Neural progenitor cell (in vitro differentiated cells): ENCODE measurements at regions not wholly inside any gene's neighbourhood (a gene's known extent, or its start where the extent isn't known, plus 50 kb on each side); places are given as distances from the start of the nearest gene placed in this dataset.

Source experiments
- DNase-seq: peaks from one replicate; pipeline ENCODE4 v3.0.0-alpha.2; 2016; ENCODE audit warnings: low spot score
- H2AFZ ChIP-seq: fragments of 200-600 bp; sonication (generic); replicated peaks from 2 replicates; pipeline ENCODE4 v1.6.1; 2016; ENCODE audit warnings: antibody characterized with exemption
- H3F3A ChIP-seq: fragments of 200-600 bp; sonication (generic); 2 replicates; pipeline ENCODE4 v1.6.1; 2016; ENCODE audit warnings: antibody characterized with exemption, low read depth
- H3K27ac ChIP-seq: fragments of 200-600 bp; sonication (generic); 2 replicates; pipeline ENCODE4 v1.5.1; 2016; ENCODE audit warnings: mild to moderate bottlenecking
- H3K27me3 ChIP-seq: fragments of 200-600 bp; sonication (generic); 2 replicates; pipeline ENCODE4 v1.6.1; 2016; ENCODE audit warnings: mild to moderate bottlenecking, moderate library complexity
- H3K36me3 ChIP-seq: fragments of 200-600 bp; sonication (generic); 2 replicates; pipeline ENCODE4 v1.5.1; 2016
- H3K4me1 ChIP-seq: fragments of 200-600 bp; sonication (generic); 2 replicates; pipeline ENCODE4 v1.6.1; 2016; ENCODE audit warnings: mixed run types
- H3K4me2 ChIP-seq: fragments of 200-600 bp; sonication (generic); 2 replicates; pipeline ENCODE4 v1.6.1; 2016
- H3K4me3 ChIP-seq: fragments of 200-600 bp; sonication (generic); 2 replicates; pipeline ENCODE4 v1.5.1; 2016
- H3K79me2 ChIP-seq: fragments of 200-600 bp; sonication (generic); 2 replicates; pipeline ENCODE4 v1.6.1; 2016; ENCODE audit warnings: low read depth
- H3K9ac ChIP-seq: fragments of 200-600 bp; sonication (generic); 2 replicates; pipeline ENCODE4 v1.6.1; 2016
- H3K9me3 ChIP-seq: fragments of 200-600 bp; sonication (generic); 2 replicates; pipeline ENCODE4 v1.5.1; 2016; ENCODE audit warnings: low read depth
- H4K20me1 ChIP-seq: fragments of 200-600 bp; sonication (generic); 2 replicates; pipeline ENCODE4 v1.6.1; 2016; ENCODE audit warnings: low read depth
- H3K27ac Mint-ChIP-seq: 3 replicates; pipeline ENCODE4 v1.8.0; 2021; ENCODE audit warnings: mixed read lengths
- H3K27me3 Mint-ChIP-seq: 2 replicates; pipeline ENCODE4 v1.8.0; 2022; ENCODE audit warnings: low read depth, mild to moderate bottlenecking, inconsistent platforms, moderate library complexity, mixed read lengths; ENCODE audit not compliant: insufficient read depth
- H3K36me3 Mint-ChIP-seq: 3 replicates; pipeline ENCODE4 v1.8.0; 2021; ENCODE audit warnings: mixed read lengths
- H3K4me1 Mint-ChIP-seq: 3 replicates; pipeline ENCODE4 v1.8.0; 2021; ENCODE audit warnings: mixed read lengths
- H3K4me3 Mint-ChIP-seq: 3 replicates; pipeline ENCODE4 v1.8.0; 2021; ENCODE audit warnings: mild to moderate bottlenecking, moderate library complexity, mixed read lengths
- H3K9me3 Mint-ChIP-seq: 3 replicates; pipeline ENCODE4 v1.8.0; 2020; ENCODE audit warnings: mixed read lengths
- CTCF ChIP-seq: fragments of 200-600 bp; sonication (generic); IDR thresholded peaks from 2 replicates; pipeline ENCODE4 v1.5.1; 2017; ENCODE audit warnings: antibody characterized with exemption, mild to moderate bottlenecking
- EZH2 ChIP-seq: fragments of 200-600 bp; sonication (generic); IDR thresholded peaks from 2 replicates; pipeline ENCODE4 v1.6.1; 2017; ENCODE audit warnings: antibody characterized with exemption, mild to moderate bottlenecking, moderate library complexity
- EZH2phosphoT487 ChIP-seq: fragments of 200-600 bp; sonication (generic); IDR thresholded peaks from 2 replicates; pipeline ENCODE4 v1.6.1; 2017; ENCODE audit warnings: antibody characterized with exemption

GRCh38 chr5:96218653-96219052, 214.4 kb downstream of the PCSK1 start:
- H3K9me3 Mint-ChIP-seq, result no peaks in the 10 kb centered on the region
- Histone ChIP-seq H3K9me3 (no peaks in the 10 kb centered on the region), H4K20me1 (no peaks in the 10 kb centered on the region), H3K79me2 (no peaks in the 10 kb centered on the region), H3K4me1 (no peaks in the 10 kb centered on the region), H3K9ac (no peak overlapping the region), H2AFZ (no peak overlapping the region), H3K27me3 (no peaks in the 10 kb centered on the region), H3K4me2 (no peak overlapping the region), H3F3A (no peaks in the 10 kb centered on the region), H3K27ac (no peak overlapping the region), H3K4me3 (no peak overlapping the region), H3K36me3 (no peaks in the 10 kb centered on the region)
- peaks cover 7% of the 10 kb centered on the region for H3K4me1 Mint-ChIP-seq
- H3K27ac Mint-ChIP-seq, result no peak overlapping the region
- no peak overlapping the region for H3K4me3 Mint-ChIP-seq
- no peak for DNase-seq
- no peaks in the 10 kb centered on the region for H3K36me3 Mint-ChIP-seq
- no peaks in the 10 kb centered on the region for H3K27me3 Mint-ChIP-seq
- no peak for TF ChIP-seq EZH2
- TF ChIP-seq CTCF, result no peak
- TF ChIP-seq EZH2phosphoT487, result no peak

- no peak overlapping the region for H3K4me3 Mint-ChIP-seq
Observed at GRCh38 chr5:96214442-96215197, 218.4 kb downstream of the PCSK1 start.

GRCh38 chr5:96209829-96210228, 223.2 kb downstream of the PCSK1 start:
- H3K9ac ChIP-seq, result no peak overlapping the region
- H3K4me2 ChIP-seq, result no peak overlapping the region
- no peak for DNase-seq
- H3K9me3 ChIP-seq, result no peaks in the 10 kb centered on the region
- H3K36me3 ChIP-seq, result no peaks in the 10 kb centered on the region
- Mint-ChIP-seq H3K36me3 (no peaks in the 10 kb centered on the region), H3K4me1 (no peaks in the 10 kb centered on the region), H3K4me3 (no peak overlapping the region), H3K27ac (no peak overlapping the region), H3K27me3 (no peaks in the 10 kb centered on the region), H3K9me3 (peaks cover 26% of the 10 kb centered on the region)
- no peak overlapping the region for H3K4me3 ChIP-seq
- H3K4me1 ChIP-seq, result no peaks in the 10 kb centered on the region
- no peaks in the 10 kb centered on the region for H4K20me1 ChIP-seq
- no peak overlapping the region for H2AFZ ChIP-seq
- no peaks in the 10 kb centered on the region for H3K79me2 ChIP-seq
- H3K27me3 ChIP-seq, result no peaks in the 10 kb centered on the region
- no peaks in the 10 kb centered on the region for H3F3A ChIP-seq
- H3K27ac ChIP-seq, result no peak overlapping the region
- no peak for TF ChIP-seq CTCF
- TF ChIP-seq EZH2phosphoT487, result no peak
- TF ChIP-seq EZH2, result no peak

More at GRCh38 chr5:96214442-96215197, 218.4 kb downstream of the PCSK1 start:
- no peaks in the 10 kb centered on the region for H3K9me3 ChIP-seq
- no peaks in the 10 kb centered on the region for H3K36me3 ChIP-seq
- H3K27me3 ChIP-seq, result no peaks in the 10 kb centered on the region
- no peaks in the 10 kb centered on the region for H3K36me3 Mint-ChIP-seq
- peaks cover 2% of the 10 kb centered on the region for H3K9me3 Mint-ChIP-seq
- H3F3A ChIP-seq, result no peaks in the 10 kb centered on the region
- TF ChIP-seq EZH2phosphoT487 (no peak), CTCF (no peak), EZH2 (no peak)
- H3K27me3 Mint-ChIP-seq, result no peaks in the 10 kb centered on the region
- H3K4me1 ChIP-seq, result no peaks in the 10 kb centered on the region
- H3K9ac ChIP-seq, result no peak overlapping the region
- no peak overlapping the region for H3K4me2 ChIP-seq
- no peaks in the 10 kb centered on the region for H3K79me2 ChIP-seq
- DNase-seq, result no peak
- no peaks in the 10 kb centered on the region for H4K20me1 ChIP-seq
- H2AFZ ChIP-seq, result no peak overlapping the region
- no peak overlapping the region for H3K27ac Mint-ChIP-seq
- H3K4me3 ChIP-seq, result no peak overlapping the region
- H3K4me1 Mint-ChIP-seq, result peaks cover 2% of the 10 kb centered on the region
- H3K27ac ChIP-seq, result no peak overlapping the region
